Activated naive CD8-positive, alpha-beta T cell (primary cell): ENCODE measurements at regions not wholly inside any gene's neighbourhood (a gene's known extent, or its start where the extent isn't known, plus 50 kb on each side); places are given as distances from the start of the nearest gene placed in this dataset.

Experiments
- H3K27ac Mint-ChIP-seq: one replicate; pipeline ENCODE4 v1.8.0; 2021; ENCODE audit warnings: mixed read lengths
- H3K27me3 Mint-ChIP-seq: one replicate; pipeline ENCODE4 v1.8.0; 2021; ENCODE audit warnings: mixed read lengths
- H3K36me3 Mint-ChIP-seq: one replicate; pipeline ENCODE4 v1.8.0; 2021; ENCODE audit warnings: mixed read lengths
- H3K4me1 Mint-ChIP-seq: one replicate; pipeline ENCODE4 v1.8.0; 2021; ENCODE audit warnings: low read depth, mixed read lengths
- H3K4me3 Mint-ChIP-seq: one replicate; pipeline ENCODE4 v1.8.0; 2021; ENCODE audit warnings: mild to moderate bottlenecking, mixed read lengths
- H3K9me3 Mint-ChIP-seq: one replicate; pipeline ENCODE4 v1.8.0; 2021; ENCODE audit warnings: low read depth, mixed read lengths

DNA sequence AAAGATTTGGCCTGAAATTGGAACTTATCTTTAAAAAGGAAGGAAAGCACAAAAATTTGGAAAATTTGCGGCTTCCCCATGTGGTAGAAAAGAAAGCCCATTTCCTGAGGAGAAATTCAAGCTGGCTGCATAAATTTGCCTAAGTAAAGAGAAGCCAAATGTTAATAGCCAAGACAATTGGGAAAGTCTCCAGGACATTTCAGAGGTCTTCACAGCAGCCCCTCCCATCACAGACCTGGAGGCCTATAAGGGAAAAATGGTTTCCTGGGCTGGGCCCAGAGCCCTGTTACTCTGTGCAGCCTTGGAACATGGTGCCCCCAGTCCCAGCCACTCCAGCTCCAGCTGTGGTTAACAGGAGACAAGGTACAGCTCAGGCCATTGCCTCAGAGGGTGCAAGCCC lies 736.5 kb downstream of the HACE1 start:
- Mint-ChIP-seq H3K27ac (no peak overlapping the region), H3K4me1 (no peaks in the 10 kb centered on the region), H3K27me3 (no peaks in the 10 kb centered on the region), H3K9me3 (peaks cover 14% of the 10 kb centered on the region), H3K36me3 (no peaks in the 10 kb centered on the region), H3K4me3 (no peak overlapping the region)

DNA sequence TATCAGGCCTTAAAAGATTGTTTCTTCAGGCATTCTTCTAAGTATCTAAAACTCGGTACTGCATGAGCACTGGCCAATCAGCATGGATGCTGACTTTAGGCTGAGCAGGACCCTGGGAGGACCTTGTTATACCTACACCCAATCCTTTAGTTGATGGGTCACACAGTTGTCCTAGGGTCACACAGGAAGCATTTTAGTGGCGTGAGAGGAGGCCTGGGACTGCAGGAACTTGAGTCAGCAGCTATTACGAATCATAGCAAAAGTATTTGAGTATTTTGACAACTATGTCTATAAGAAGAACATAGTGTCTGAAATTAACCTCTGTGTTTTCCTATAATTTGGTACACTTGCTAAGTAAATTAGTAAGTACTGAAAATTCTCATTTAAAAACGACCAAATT lies 741.4 kb downstream of the HACE1 start:
- no peaks in the 10 kb centered on the region for H3K27me3 Mint-ChIP-seq
- H3K27ac Mint-ChIP-seq, result no peak overlapping the region
- H3K9me3 Mint-ChIP-seq, result peaks cover 14% of the 10 kb centered on the region
- no peak overlapping the region for H3K4me3 Mint-ChIP-seq
- H3K36me3 Mint-ChIP-seq, result no peaks in the 10 kb centered on the region
- H3K4me1 Mint-ChIP-seq, result no peaks in the 10 kb centered on the region

DNA sequence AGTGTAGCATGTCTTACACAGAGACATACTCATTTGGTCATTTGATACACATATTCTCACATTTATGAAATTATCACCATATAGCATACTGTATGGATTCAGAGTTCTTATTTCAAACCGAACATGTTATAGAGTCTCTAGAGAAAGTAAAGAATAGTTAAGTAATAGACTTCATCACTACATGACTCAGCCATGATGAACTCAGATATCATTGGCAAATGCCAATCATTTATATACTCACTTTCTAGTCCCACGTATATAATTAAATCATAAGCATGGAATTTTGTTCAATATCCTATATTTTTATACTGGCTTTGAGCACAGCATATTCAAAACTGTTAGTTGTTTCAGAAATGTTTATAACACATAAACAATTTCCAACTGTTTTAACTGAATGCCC lies 749.9 kb downstream of the HACE1 start:
- H3K4me1 Mint-ChIP-seq, result no peaks in the 10 kb centered on the region
- H3K4me3 Mint-ChIP-seq, result no peak overlapping the region
- no peak overlapping the region for H3K27ac Mint-ChIP-seq
- peaks cover 5% of the 10 kb centered on the region for H3K9me3 Mint-ChIP-seq
- H3K27me3 Mint-ChIP-seq, result no peaks in the 10 kb centered on the region
- no peaks in the 10 kb centered on the region for H3K36me3 Mint-ChIP-seq

DNA sequence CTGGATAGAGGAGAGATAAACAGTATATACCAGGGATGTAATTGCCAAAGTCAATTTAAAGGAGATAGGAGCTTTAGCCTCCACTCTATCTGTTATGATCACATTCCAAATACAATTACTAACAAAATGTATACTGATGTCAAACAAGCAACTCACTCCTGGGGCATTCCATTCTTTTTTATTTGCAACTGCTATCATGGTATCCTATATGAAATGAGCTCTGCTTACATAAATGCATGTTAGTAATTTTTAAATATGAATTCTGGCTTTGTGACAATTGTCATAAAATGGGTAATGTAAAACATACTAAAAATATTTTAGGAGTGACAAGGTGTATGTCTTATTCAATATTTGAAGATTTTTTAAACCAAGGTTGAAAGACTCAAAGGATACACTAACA lies 751.1 kb downstream of the HACE1 start:
- H3K9me3 Mint-ChIP-seq, result peaks cover 7% of the 10 kb centered on the region
- no peak overlapping the region for H3K4me3 Mint-ChIP-seq
- no peaks in the 10 kb centered on the region for H3K27me3 Mint-ChIP-seq
- H3K36me3 Mint-ChIP-seq, result no peaks in the 10 kb centered on the region
- H3K4me1 Mint-ChIP-seq, result no peaks in the 10 kb centered on the region
- no peak overlapping the region for H3K27ac Mint-ChIP-seq

DNA sequence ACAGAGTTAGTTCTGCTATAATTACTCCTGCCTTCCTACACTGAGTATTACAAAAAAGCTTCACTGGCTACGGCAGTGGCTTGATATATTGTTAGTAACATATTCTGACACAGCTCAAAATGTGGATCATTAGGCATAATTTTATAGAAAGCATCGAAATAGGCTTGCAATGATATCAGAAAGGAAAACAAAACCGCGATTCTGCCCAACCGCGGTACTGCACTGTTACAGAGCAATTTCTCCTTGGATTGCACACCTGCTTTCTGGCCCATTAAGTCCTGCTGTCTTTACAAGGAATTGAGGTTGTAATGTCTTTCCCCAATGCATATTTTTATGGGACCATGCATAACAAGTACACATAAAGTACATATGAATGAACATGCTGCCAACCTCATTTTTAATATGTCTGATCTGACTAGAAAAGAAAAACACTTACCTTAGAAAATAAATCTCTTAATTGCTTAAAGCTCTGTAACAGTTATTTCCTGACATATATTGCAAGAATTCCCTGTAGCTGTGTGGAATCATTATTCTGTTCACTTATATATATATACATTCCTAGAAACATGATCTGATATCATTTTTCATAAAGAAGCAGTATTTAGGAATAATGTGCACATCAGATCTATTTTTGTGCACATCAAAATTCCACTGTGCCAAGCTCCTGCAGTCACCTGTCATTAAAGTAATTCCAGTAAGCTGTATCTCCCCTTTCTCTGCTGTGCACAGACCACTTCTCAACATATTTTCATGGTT lies 763.9 kb downstream of the HACE1 start:
- Mint-ChIP-seq H3K36me3 (no peaks in the 10 kb centered on the region), H3K9me3 (peaks cover 5% of the 10 kb centered on the region), H3K27ac (no peak overlapping the region), H3K4me3 (no peak overlapping the region), H3K4me1 (no peaks in the 10 kb centered on the region), H3K27me3 (no peaks in the 10 kb centered on the region)

DNA sequence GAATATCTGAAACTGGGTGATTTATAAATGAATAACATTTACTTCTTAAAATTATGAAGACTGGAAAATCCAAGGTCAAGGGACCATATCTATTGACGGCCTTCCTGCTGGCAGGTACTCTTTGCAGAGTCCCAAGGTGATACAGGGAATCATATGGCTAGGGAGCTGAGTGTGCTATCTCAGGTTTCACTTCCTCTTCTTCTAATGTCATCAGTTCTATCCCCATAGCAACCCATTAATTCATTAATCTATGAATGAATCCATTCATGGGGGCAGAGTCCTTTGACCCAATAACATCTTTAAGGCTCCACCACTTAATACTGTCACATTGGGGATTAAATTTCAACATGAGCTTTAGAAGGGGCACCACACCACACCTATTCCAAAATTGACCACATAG lies 772.0 kb downstream of the HACE1 start:
- Mint-ChIP-seq H3K4me3 (no peak overlapping the region), H3K27me3 (no peaks in the 10 kb centered on the region), H3K36me3 (no peaks in the 10 kb centered on the region), H3K4me1 (no peaks in the 10 kb centered on the region), H3K9me3 (peaks cover 6% of the 10 kb centered on the region), H3K27ac (no peak overlapping the region)

DNA sequence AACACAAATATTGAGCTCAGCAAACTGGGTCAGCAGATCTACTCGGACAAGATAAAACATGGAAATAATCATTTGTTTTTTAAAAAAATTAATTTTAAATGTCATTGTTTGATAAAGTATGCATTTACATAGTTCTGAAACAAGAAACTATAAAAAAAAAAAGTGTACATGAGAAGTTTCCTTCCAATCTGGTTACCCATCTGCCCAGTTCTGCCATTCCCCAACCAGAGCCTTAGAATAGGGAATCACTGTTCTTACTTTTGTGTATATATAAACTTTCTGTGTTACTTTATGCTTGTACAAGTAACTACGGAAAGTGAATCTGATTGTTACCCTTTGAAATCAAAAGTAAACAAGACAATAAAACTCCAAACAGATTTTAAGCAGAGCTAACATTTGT lies 791.4 kb downstream of the HACE1 start:
- no peak overlapping the region for H3K4me3 Mint-ChIP-seq
- no peaks in the 10 kb centered on the region for H3K27me3 Mint-ChIP-seq
- H3K36me3 Mint-ChIP-seq, result no peaks in the 10 kb centered on the region
- H3K9me3 Mint-ChIP-seq, result peaks cover 14% of the 10 kb centered on the region
- no peaks in the 10 kb centered on the region for H3K4me1 Mint-ChIP-seq
- no peak overlapping the region for H3K27ac Mint-ChIP-seq

DNA sequence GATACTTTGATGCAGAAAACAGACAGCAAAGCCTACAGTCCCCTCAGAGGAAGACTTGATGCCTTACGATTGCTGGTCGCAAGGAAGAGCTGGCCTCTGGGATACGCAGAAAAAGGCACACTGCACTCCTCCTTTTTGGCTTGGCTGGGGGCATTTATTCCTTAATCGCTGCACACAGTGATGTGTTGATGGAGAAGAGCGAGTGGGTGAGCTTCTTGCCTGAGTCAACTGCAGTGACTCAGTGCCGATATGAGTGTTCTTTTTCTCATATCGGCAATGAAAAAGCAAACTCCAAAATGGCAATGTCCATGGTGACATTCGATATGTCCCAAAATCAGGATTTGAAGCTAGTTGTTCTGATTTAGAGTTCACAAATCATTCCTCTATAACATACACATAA lies 794.8 kb downstream of the HACE1 start:
- Mint-ChIP-seq H3K9me3 (peaks cover 14% of the 10 kb centered on the region), H3K27ac (no peak overlapping the region)

DNA sequence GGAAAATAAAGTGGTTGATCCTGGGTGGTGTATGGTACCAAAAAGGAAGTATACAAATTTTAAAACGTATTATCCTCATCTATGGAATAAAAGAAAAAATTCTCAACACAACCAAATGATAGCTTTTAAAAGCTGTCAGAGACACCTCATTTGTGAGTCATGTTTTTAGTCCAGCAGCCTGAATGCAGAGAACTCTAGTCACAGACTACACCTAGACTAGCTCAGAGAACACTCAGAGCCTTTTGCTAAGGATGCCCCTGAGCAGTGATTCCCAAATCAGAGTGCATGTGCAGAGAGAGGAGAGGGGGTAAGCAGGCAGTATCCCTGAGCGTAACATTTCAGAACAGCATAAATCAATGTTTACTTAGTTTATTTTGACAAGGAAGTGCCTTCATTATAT lies 809.3 kb downstream of the HACE1 start:
- Mint-ChIP-seq H3K27ac (no peak overlapping the region), H3K4me1 (no peaks in the 10 kb centered on the region), H3K27me3 (no peaks in the 10 kb centered on the region), H3K4me3 (no peak overlapping the region), H3K36me3 (no peaks in the 10 kb centered on the region), H3K9me3 (no peaks in the 10 kb centered on the region)

More for the DNA sequence above, 794.8 kb downstream of the HACE1 start:
- no peaks in the 10 kb centered on the region for H3K36me3 Mint-ChIP-seq
- H3K4me3 Mint-ChIP-seq, result no peak overlapping the region
- H3K4me1 Mint-ChIP-seq, result no peaks in the 10 kb centered on the region
- H3K27me3 Mint-ChIP-seq, result no peaks in the 10 kb centered on the region

DNA sequence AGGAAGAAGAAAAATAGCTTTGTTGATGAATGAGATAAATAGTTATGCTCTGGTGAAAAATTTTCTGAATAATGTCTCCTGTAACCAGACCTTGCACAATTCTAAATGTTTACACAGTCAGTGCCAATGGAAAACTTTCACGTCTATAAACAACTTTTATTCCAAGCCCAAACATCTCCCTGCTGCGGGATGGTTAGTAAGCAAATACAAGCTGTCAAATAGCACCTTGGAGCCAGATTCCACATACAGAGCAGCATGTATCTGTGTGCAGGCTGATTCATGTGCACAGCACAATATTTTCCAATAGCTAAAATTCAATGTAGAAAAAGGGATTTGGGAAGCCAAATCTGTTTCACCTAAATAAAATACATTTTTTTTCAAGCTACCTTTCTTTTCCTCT lies 813.3 kb downstream of the HACE1 start:
- Mint-ChIP-seq H3K4me1 (no peaks in the 10 kb centered on the region), H3K27me3 (no peaks in the 10 kb centered on the region), H3K9me3 (peaks cover 4% of the 10 kb centered on the region), H3K27ac (no peak overlapping the region), H3K36me3 (no peaks in the 10 kb centered on the region), H3K4me3 (no peak overlapping the region)

DNA sequence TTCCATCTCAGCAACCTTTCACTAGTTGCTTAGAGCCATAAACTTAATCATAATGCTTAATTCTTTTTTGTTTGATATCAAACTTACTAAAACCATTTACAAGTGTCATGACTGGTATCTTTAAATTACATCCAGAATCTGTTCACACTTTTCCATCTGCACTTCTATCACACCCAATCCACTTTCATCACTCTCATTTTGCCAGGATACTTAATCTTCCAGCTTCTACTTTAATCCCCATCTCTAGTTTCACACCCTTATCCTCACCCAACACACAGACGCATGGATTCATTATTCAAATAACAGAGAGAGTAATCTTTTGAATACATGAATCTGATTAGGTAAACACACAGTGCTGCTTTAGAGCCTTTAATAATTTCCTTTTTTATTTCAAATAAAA lies 828.4 kb downstream of the HACE1 start:
- H3K36me3 Mint-ChIP-seq, result no peaks in the 10 kb centered on the region
- no peak overlapping the region for H3K27ac Mint-ChIP-seq
- no peak overlapping the region for H3K4me3 Mint-ChIP-seq
- H3K9me3 Mint-ChIP-seq, result no peaks in the 10 kb centered on the region
- no peaks in the 10 kb centered on the region for H3K27me3 Mint-ChIP-seq
- no peaks in the 10 kb centered on the region for H3K4me1 Mint-ChIP-seq

DNA sequence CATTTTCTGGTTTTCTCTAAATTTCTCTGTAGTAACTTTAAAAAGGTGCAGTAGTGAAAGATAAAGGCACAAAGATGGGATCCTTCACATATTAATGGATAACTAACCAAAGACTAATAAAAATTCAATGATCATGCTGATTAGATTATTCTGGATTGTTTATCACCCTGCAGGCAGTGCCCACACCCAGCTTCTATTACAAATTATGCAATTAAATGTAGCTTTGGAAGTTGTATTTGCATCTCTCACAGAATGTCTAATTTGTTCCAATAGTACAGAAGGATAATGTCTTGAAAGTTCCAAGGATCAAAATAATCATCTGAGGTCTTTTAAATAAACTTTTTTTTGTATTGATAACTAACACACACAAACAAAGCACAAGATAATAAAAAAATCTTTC lies 837.6 kb downstream of the HACE1 start:
- Mint-ChIP-seq H3K36me3 (no peaks in the 10 kb centered on the region), H3K27me3 (no peaks in the 10 kb centered on the region), H3K4me1 (no peaks in the 10 kb centered on the region), H3K27ac (no peak overlapping the region), H3K4me3 (no peak overlapping the region), H3K9me3 (peaks cover 4% of the 10 kb centered on the region)

DNA sequence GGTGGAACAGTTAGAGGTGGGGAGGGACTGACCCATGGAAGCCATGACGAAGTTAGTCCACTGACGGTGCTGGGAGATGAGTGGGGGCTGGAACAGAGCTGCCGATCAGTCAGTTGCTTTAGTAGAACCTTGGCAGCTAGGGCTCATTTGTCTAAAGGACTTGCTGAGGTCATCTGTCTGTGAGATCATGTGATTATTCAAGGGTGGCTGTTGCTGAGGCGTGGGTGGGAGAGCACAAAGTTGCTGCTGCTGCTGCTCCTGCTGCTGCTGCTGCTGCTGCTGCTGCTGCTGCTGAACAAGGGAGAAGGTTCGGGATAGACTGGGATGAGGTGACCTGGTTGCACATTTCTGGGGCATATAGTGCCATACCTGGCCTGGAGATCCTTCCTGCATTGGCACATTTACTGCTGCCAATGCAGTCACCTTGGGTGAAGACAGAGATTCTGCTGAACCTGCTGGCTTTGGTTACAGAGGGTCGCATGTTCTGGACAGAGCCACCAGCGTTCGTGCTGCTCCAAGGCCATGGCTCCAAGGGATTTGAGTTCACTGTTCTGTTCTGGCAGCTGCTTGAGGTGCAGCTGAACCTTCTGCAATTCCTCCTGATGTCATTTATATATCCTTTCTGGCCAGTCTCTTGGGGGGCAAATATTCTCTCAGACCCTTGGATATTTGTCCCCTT lies 840.5 kb downstream of the HACE1 start:
- no peak overlapping the region for H3K4me3 Mint-ChIP-seq
- H3K27me3 Mint-ChIP-seq, result no peaks in the 10 kb centered on the region
- H3K4me1 Mint-ChIP-seq, result no peaks in the 10 kb centered on the region
- no peaks in the 10 kb centered on the region for H3K36me3 Mint-ChIP-seq
- H3K27ac Mint-ChIP-seq, result no peak overlapping the region
- peaks cover 4% of the 10 kb centered on the region for H3K9me3 Mint-ChIP-seq

DNA sequence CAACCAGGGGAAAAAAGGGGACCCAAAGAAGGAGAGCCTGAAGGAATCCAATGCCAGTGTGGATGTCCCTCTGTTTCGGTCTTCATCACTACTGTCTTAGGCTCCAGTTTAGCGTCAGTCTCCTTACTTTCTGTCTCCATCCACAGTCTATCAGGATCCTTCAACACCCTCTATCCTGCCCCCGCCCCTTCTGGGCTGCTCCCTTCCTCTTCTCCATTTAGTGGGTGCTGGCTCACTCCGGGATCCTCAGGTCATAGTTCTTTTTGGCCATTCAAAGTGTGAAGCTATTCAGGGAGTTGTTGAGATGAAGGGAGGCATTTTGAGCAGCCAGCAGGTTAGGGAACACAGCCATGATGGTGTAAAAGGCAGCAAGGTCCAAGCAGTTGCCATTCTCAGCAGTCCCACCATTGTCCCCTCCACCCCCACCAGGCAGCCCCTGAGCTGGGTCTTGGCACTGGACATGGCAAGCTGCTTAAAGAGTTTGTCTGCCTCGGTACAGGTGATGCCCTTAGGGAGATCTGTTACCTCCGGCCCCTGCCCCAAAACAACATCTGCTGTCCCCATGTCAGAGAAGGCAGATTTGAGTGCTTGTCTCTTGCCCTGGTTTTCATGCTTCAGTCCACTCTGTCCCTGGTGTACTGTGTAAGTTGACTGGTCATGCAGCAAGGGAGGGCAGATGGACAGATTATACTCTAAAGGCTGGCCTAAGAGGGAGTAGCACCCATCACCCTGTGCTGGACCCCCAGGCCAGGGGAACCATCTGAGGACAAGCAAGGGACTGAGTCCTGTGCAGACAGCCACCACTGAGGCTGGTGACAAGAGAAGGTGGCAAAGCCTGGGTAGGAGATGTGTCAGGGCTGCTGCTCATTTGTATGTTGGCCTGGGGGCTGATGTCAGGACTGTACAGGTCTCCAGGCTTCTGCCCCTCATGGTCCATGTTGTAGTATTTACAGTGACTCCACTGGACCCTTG lies 842.0 kb downstream of the HACE1 start:
- H3K4me1 Mint-ChIP-seq, result no peaks in the 10 kb centered on the region
- H3K4me3 Mint-ChIP-seq, result no peak overlapping the region
- peaks cover 4% of the 10 kb centered on the region for H3K9me3 Mint-ChIP-seq
- H3K36me3 Mint-ChIP-seq, result no peaks in the 10 kb centered on the region
- no peak overlapping the region for H3K27ac Mint-ChIP-seq
- no peaks in the 10 kb centered on the region for H3K27me3 Mint-ChIP-seq
